ENCODE measurements at regions not wholly inside any gene's neighbourhood (a gene's known extent, or its start where the extent isn't known, plus 50 kb on each side); places are given as distances from the start of the nearest gene placed in this dataset.

DNA sequence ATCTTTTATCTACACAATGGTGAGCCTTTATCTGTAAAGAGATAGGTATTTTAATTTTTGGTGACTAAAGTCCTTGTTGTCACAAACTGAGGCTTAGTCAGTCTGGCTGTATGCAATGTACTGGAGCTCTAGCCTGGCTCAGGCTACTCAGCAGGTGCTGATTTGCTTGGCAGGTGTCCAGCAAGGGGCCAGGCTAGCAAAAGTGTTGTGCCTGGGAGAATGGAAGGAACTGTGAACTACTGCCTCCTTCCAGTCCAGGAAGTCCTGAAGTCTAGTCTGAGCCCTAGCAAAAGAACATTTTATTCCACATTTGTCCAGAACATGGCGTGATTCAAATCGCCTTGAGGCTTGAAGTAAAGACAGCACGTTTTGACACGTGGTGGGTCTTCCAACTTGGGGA, 260.5 kb downstream of the CCDC85A start:
- WGBS, 2 experiments (ENCODE audit: insufficient coverage in 2 of 2) = 88 to 95% methylated on average over 4 of the region's 4 CpGs
- no peak overlapping the region for H3K4me3 ChIP-seq (ENCODE audit: extremely low read depth, insufficient read depth, low read length, poor library complexity, severe bottlenecking)
- no peaks in the 10 kb centered on the region for H3K9me3 ChIP-seq (ENCODE audit: control insufficient read depth, low read length)
- no peaks in the 10 kb centered on the region for H3K36me3 ChIP-seq (ENCODE audit: control insufficient read depth, insufficient read depth, low read length)
- H3K27ac ChIP-seq (ENCODE audit: low read depth, low read length, severe bottlenecking) = no peak overlapping the region
- peaks cover 12% of the 10 kb centered on the region for H3K4me1 ChIP-seq (ENCODE audit: control insufficient read depth, insufficient read depth, low read length, poor library complexity, severe bottlenecking)

DNA sequence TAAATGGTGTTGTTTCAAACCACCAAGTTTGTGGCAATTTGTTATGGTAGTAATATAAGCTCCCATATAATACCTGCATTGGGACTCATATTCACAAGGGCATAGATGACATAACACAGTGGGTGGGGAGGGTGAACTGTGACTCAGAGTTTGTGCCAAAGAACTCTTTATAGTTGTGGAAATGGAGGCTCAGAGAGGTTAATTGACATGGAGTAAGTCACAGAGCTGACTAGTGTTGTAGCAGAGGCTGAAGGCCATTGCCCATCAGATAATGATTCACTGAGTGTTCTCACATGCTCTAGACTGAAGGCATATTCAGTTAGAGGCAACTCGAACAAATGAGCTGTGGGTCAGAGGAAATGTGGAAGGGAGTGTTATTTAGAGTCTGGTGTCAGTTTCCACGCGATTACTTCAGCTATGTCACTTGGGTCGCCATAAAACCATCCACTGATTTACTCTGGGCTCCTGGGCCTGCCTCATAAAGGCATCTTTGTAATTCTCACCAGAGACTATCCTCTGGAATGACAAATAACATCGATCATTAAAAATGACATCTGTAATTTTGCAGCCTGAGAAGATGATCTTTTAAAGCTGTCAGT, 264.7 kb downstream of the CCDC85A start:
- Histone ChIP-seq H3K36me3 (ENCODE audit: control insufficient read depth, insufficient read depth, low read length) (no peaks in the 10 kb centered on the region), H3K4me3 (ENCODE audit: extremely low read depth, insufficient read depth, low read length, poor library complexity, severe bottlenecking) (no peak overlapping the region), H3K4me1 (ENCODE audit: control insufficient read depth, insufficient read depth, low read length, poor library complexity, severe bottlenecking) (peaks cover 13% of the 10 kb centered on the region), H3K9me3 (ENCODE audit: control insufficient read depth, low read length) (no peaks in the 10 kb centered on the region), H3K27ac (ENCODE audit: low read depth, low read length, severe bottlenecking) (peak overlapping the region; percentile 24)
- WGBS, 2 experiments (ENCODE audit: insufficient coverage in 2 of 2) = 80 to 92% methylated on average over 2 to 5 of the region's 5 CpGs

DNA sequence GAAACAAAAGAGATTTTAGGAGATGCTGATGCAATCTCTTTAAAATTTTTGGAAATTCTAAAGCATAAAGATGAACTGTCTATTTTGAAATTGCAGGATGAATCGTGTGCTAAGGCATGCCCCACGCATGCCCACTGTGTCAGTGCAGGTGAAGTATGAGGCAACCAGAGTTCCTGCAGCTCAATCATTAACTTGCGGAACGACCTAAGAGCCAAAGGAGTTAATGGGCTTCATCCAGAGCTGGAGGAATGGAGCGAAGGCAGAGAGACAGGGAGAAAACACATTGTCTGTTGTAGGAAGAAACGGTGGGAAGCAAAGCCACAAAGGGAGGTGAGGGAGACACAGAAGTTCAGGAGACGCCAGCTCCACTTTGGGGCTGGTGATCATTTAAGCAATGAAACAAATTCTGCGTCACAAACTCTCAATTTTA, 265.2 kb downstream of the CCDC85A start:
- Histone ChIP-seq H3K9me3 (ENCODE audit: control insufficient read depth, low read length) (no peaks in the 10 kb centered on the region), H3K4me3 (ENCODE audit: extremely low read depth, insufficient read depth, low read length, poor library complexity, severe bottlenecking) (no peak overlapping the region), H3K36me3 (ENCODE audit: control insufficient read depth, insufficient read depth, low read length) (no peaks in the 10 kb centered on the region), H3K27ac (ENCODE audit: low read depth, low read length, severe bottlenecking) (peak overlapping the region; percentile 24), H3K4me1 (ENCODE audit: control insufficient read depth, insufficient read depth, low read length, poor library complexity, severe bottlenecking) (peaks cover 13% of the 10 kb centered on the region)
- 48 to 62% methylated on average over 6 to 8 of the region's 8 CpGs for WGBS, 2 experiments (ENCODE audit: insufficient coverage in 2 of 2)

DNA sequence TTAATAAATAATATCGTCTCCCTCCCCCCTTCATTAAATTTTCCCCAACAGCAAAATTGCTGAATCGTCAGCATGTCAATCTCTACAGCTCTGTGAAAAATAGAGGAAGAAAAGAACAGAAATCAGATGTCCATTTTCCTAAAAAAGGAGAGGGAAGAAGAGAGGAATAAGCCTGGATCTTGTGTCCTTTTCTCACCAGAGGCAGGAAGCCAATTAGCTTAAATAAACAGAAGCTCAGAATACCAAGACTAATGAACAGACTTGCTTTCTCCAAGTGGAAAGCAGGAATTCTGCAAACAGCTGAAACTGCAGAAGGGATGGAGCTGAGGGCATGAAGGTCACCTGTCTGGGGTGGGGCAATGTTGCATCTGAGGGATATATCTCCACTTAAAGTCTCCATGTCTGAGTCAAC, 265.7 kb downstream of the CCDC85A start:
- Histone ChIP-seq H3K4me3 (ENCODE audit: extremely low read depth, insufficient read depth, low read length, poor library complexity, severe bottlenecking) (no peak overlapping the region), H3K4me1 (ENCODE audit: control insufficient read depth, insufficient read depth, low read length, poor library complexity, severe bottlenecking) (peaks cover 13% of the 10 kb centered on the region), H3K27ac (ENCODE audit: low read depth, low read length, severe bottlenecking) (peak overlapping the region; percentile 24), H3K36me3 (ENCODE audit: control insufficient read depth, insufficient read depth, low read length) (no peaks in the 10 kb centered on the region), H3K9me3 (ENCODE audit: control insufficient read depth, low read length) (no peaks in the 10 kb centered on the region)
- WGBS, 2 experiments (ENCODE audit: insufficient coverage in 2 of 2) = 100% methylated on average over 1 of the region's 2 CpGs; no CpG with 5 or more reads in 1 of the 2 experiments

DNA sequence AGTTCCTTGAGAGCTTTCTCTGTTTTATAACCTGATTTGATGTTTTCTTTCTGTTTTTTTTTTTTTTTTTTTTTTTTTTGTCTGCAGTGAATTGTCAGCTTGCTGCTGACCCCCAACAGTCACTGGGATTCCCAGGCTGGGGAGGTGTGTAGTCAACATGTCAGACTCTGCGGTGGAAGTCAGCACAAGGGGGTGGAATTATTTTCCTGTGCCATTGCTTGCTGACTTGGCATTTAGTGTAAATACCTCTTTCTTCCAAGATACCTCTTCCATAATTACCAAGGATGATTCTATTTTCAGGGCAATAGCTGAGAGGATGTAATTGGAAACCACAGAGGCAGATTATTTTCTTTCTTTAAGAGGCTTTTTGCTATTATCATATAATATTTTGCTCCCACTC, 266.3 kb downstream of the CCDC85A start:
- WGBS, 2 experiments (ENCODE audit: insufficient coverage in 2 of 2) = no CpG with 5 or more reads among the region's 1 CpG
- no peaks in the 10 kb centered on the region for H3K9me3 ChIP-seq (ENCODE audit: control insufficient read depth, low read length)
- H3K27ac ChIP-seq (ENCODE audit: low read depth, low read length, severe bottlenecking) = no peak overlapping the region
- no peaks in the 10 kb centered on the region for H3K36me3 ChIP-seq (ENCODE audit: control insufficient read depth, insufficient read depth, low read length)
- peaks cover 13% of the 10 kb centered on the region for H3K4me1 ChIP-seq (ENCODE audit: control insufficient read depth, insufficient read depth, low read length, poor library complexity, severe bottlenecking)
- H3K4me3 ChIP-seq (ENCODE audit: extremely low read depth, insufficient read depth, low read length, poor library complexity, severe bottlenecking) = no peak overlapping the region

DNA sequence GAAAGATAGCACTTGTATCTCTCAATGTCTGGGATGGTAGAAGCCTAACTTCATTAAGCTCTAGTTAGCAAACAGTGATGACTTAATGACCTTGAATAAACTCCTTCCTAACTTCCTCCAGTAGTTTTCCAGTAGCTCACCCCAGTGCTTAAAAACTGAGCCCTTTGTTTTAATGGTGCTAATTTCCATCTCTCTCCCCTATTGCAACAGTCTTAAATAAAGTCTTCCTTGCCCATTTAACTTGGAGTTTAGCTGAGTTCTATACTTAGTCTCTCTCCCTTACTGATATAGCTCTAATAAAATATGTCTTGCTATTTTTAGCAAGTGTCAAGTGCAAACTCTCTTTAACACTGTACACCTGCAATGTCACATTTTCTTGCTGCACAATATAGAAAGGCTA, 267.0 kb downstream of the CCDC85A start:
- no peaks in the 10 kb centered on the region for H3K9me3 ChIP-seq (ENCODE audit: control insufficient read depth, low read length)
- H3K4me3 ChIP-seq (ENCODE audit: extremely low read depth, insufficient read depth, low read length, poor library complexity, severe bottlenecking) = no peak overlapping the region
- H3K27ac ChIP-seq (ENCODE audit: low read depth, low read length, severe bottlenecking) = no peak overlapping the region
- peaks cover 13% of the 10 kb centered on the region for H3K4me1 ChIP-seq (ENCODE audit: control insufficient read depth, insufficient read depth, low read length, poor library complexity, severe bottlenecking)
- no peaks in the 10 kb centered on the region for H3K36me3 ChIP-seq (ENCODE audit: control insufficient read depth, insufficient read depth, low read length)

DNA sequence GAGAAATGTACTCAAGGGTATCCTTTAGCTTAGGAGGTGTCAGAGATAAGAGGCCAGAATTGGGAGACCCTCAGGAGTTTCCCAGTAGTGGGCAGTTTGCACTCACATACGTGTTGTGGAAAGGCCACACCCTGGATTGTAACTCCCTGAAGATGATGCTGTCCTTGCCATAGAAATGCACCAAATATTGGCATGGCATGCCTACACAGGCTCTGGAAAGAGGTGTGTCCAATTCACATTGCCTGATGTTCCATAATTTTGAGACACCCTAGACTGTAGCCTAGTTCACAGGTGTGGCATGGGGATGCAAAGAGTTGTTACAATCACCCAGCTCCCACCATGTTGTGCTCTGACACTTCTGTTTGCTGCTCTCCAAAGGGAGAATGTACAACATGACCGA, 271.9 kb downstream of the CCDC85A start:
- H3K27ac ChIP-seq (ENCODE audit: low read depth, low read length, severe bottlenecking) = no peak overlapping the region
- H3K4me1 ChIP-seq (ENCODE audit: control insufficient read depth, insufficient read depth, low read length, poor library complexity, severe bottlenecking) = no peaks in the 10 kb centered on the region
- no peaks in the 10 kb centered on the region for H3K36me3 ChIP-seq (ENCODE audit: control insufficient read depth, insufficient read depth, low read length)
- no peak overlapping the region for H3K4me3 ChIP-seq (ENCODE audit: extremely low read depth, insufficient read depth, low read length, poor library complexity, severe bottlenecking)
- H3K9me3 ChIP-seq (ENCODE audit: control insufficient read depth, low read length) = no peaks in the 10 kb centered on the region
- 66 to 87% methylated on average over 1 to 2 of the region's 2 CpGs for WGBS, 2 experiments (ENCODE audit: insufficient coverage in 2 of 2)

DNA sequence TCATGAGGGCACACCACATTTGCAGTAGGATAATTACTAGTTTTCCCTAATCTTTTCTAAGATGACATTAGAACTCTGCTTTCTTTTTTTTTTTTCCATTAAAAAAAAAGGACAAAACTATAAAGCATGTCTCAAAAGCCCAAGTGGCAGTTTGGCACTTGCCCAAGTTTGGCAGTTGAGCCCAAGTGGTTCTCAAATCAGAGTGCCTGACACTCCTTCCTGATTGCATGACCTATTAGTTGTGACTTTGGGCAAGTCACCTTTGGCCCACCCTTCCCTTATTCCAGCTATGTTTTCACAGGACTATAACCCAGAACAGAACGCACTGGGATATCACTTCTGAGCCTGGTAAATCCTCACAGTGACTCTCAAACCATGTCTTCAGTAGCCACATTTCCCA, 273.0 kb downstream of the CCDC85A start:
- no peaks in the 10 kb centered on the region for H3K36me3 ChIP-seq (ENCODE audit: control insufficient read depth, insufficient read depth, low read length)
- H3K4me3 ChIP-seq (ENCODE audit: extremely low read depth, insufficient read depth, low read length, poor library complexity, severe bottlenecking) = no peak overlapping the region
- H3K4me1 ChIP-seq (ENCODE audit: control insufficient read depth, insufficient read depth, low read length, poor library complexity, severe bottlenecking) = no peaks in the 10 kb centered on the region
- WGBS, 2 experiments (ENCODE audit: insufficient coverage in 2 of 2) = 86 to 100% methylated on average over 1 of the region's 1 CpG
- H3K27ac ChIP-seq (ENCODE audit: low read depth, low read length, severe bottlenecking) = no peak overlapping the region
- no peaks in the 10 kb centered on the region for H3K9me3 ChIP-seq (ENCODE audit: control insufficient read depth, low read length)

DNA sequence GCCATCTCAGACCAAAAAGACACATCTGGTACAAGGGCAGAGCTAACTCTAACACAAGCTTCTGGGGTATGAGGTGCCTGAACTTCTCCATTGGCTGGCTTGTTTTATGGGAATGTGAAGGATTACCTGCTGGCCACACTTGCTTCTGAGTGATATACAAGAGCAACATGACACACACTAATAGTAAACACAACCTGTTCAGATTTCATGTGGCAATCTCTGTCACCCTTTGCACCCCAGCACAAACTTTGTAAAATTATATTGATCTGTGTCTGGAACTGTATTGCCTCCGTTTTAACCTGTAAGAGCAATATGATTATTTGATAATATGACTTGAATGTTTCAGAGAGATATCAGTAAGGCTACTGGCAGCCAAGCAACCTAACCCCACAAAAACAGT, 276.7 kb downstream of the CCDC85A start:
- no peaks in the 10 kb centered on the region for H3K9me3 ChIP-seq (ENCODE audit: control insufficient read depth, low read length)
- no peak overlapping the region for H3K27ac ChIP-seq (ENCODE audit: low read depth, low read length, severe bottlenecking)
- no peak overlapping the region for H3K4me3 ChIP-seq (ENCODE audit: extremely low read depth, insufficient read depth, low read length, poor library complexity, severe bottlenecking)
- no CpG with 5 or more reads among the region's 1 CpG for WGBS, 2 experiments (ENCODE audit: insufficient coverage in 2 of 2)
- H3K4me1 ChIP-seq (ENCODE audit: control insufficient read depth, insufficient read depth, low read length, poor library complexity, severe bottlenecking) = peaks cover 6% of the 10 kb centered on the region
- no peaks in the 10 kb centered on the region for H3K36me3 ChIP-seq (ENCODE audit: control insufficient read depth, insufficient read depth, low read length)

DNA sequence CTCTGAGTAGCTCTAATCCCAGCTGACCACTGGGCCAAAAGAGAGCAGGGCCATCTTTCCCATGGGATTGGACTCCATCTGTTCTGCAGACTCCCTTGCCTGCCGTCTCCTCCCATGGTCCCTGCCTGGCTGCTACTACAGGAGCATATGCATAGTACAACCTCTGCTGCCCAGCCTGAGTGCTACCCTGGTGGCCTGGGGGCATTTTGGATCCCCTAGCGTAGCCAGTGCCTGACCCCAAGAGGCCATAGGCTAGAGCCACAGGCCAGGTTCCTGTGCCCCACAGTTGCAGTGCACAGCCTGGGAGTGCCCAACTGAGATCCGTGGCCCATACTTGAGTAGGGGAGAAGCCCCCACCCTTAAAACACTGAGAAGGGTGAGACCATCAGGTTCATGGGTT, 280.3 kb downstream of the CCDC85A start:
- Histone ChIP-seq H3K4me3 (ENCODE audit: extremely low read depth, insufficient read depth, low read length, poor library complexity, severe bottlenecking) (no peak overlapping the region), H3K4me1 (ENCODE audit: control insufficient read depth, insufficient read depth, low read length, poor library complexity, severe bottlenecking) (peaks cover 9% of the 10 kb centered on the region), H3K9me3 (ENCODE audit: control insufficient read depth, low read length) (no peaks in the 10 kb centered on the region), H3K27ac (ENCODE audit: low read depth, low read length, severe bottlenecking) (no peak overlapping the region), H3K36me3 (ENCODE audit: control insufficient read depth, insufficient read depth, low read length) (no peaks in the 10 kb centered on the region)
- 100% methylated on average over 1 to 2 of the region's 3 CpGs for WGBS, 2 experiments (ENCODE audit: insufficient coverage in 2 of 2)

DNA sequence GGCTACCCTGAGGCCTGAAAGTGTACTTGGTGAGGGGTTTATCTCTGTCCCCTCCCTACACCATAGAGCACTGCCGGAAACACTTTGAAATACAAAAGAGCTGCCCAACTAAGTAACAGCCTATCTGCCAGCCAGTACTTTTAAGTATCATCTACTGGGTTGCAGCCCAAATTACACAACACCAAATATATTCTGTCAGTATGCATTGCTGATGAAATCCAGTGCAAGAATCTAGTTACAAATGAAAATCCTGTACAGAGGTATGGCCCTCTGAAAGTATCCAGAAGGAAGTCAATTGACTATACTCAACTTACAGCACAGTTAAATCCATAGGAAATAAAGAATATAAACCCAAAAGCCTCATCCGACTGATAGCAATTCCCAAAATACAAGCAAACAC, 280.8 kb downstream of the CCDC85A start:
- peaks cover 9% of the 10 kb centered on the region for H3K4me1 ChIP-seq (ENCODE audit: control insufficient read depth, insufficient read depth, low read length, poor library complexity, severe bottlenecking)
- no peak overlapping the region for H3K27ac ChIP-seq (ENCODE audit: low read depth, low read length, severe bottlenecking)
- H3K4me3 ChIP-seq (ENCODE audit: extremely low read depth, insufficient read depth, low read length, poor library complexity, severe bottlenecking) = no peak overlapping the region
- 88 to 100% methylated on average over 1 of the region's 2 CpGs for WGBS, 2 experiments (ENCODE audit: insufficient coverage in 2 of 2)
- no peaks in the 10 kb centered on the region for H3K9me3 ChIP-seq (ENCODE audit: control insufficient read depth, low read length)
- no peaks in the 10 kb centered on the region for H3K36me3 ChIP-seq (ENCODE audit: control insufficient read depth, insufficient read depth, low read length)

Measured in mesodermal cell (in vitro differentiated cells).